Naive B cell (primary cell): ENCODE measurements at regions not wholly inside any gene's neighbourhood (a gene's known extent, or its start where the extent isn't known, plus 50 kb on each side); places are given as distances from the start of the nearest gene placed in this dataset.
"Not testable (repeated sequence)": the region's sequence is repeated elsewhere in the genome, so short reads cannot be mapped to it uniquely, and the experiment has no call there.

ENCODE experiments used
- ATAC-seq, 2 donors: fragments of 150-1000 bp; cut with Tn5 transposase; 2 replicates each; pipeline ENCODE4 v1.10.0; 2021; ENCODE audit warnings: low read depth in 2 of 2, mild to moderate bottlenecking in 2 of 2, moderate library complexity in 2 of 2
- DNase-seq: peaks from one replicate; pipeline ENCODE4 v3.0.0; 2022
- H3K27ac Mint-ChIP-seq, 6 donors: one replicate each; pipeline ENCODE4 v1.8.0; 2020 to 2022; ENCODE audit warnings: mild to moderate bottlenecking in 6 of 6, mixed read lengths in 6 of 6, moderate library complexity in 5 of 6, inconsistent platforms in 2 of 6
- H3K27me3 Mint-ChIP-seq, 3 donors: one replicate each; pipeline ENCODE4 v1.8.0; 2021 to 2022; ENCODE audit warnings: mixed read lengths in 3 of 3, mild to moderate bottlenecking in 1 of 3
- H3K36me3 Mint-ChIP-seq, 2 donors: one replicate each; pipeline ENCODE4 v1.8.0; 2020 to 2022; ENCODE audit warnings: mixed read lengths in 2 of 2, inconsistent platforms in 1 of 2, mild to moderate bottlenecking in 1 of 2
- H3K4me1 Mint-ChIP-seq, 3 donors: one replicate each; pipeline ENCODE4 v1.8.0; 2020 to 2022; ENCODE audit warnings: mixed read lengths in 3 of 3, inconsistent platforms in 1 of 3, mild to moderate bottlenecking in 1 of 3, moderate library complexity in 1 of 3
- H3K4me3 Mint-ChIP-seq, 8 donors: one replicate each; pipeline ENCODE4 v1.8.0; 2020 to 2022; ENCODE audit warnings: mild to moderate bottlenecking in 8 of 8, mixed read lengths in 8 of 8, moderate library complexity in 8 of 8, inconsistent platforms in 2 of 8
- H3K9me3 Mint-ChIP-seq, 7 donors: one replicate each; pipeline ENCODE4 v1.8.0; 2020 to 2022; ENCODE audit warnings: mixed read lengths in 7 of 7, mild to moderate bottlenecking in 5 of 7, inconsistent platforms in 2 of 7, moderate library complexity in 1 of 7

- peaks cover 10 to 48% (median 21%) of the 10 kb centered on the region in 7 donors for H3K9me3 Mint-ChIP-seq
- peaks cover 0 to 9% (median 0%) of the 10 kb centered on the region in 3 donors for H3K27me3 Mint-ChIP-seq
- no peaks in the 10 kb centered on the region for H3K4me1 Mint-ChIP-seq
- no peak overlapping the region for H3K27ac Mint-ChIP-seq
- H3K4me3 Mint-ChIP-seq, result no peak overlapping the region
- no peak for DNase-seq
- H3K36me3 Mint-ChIP-seq, result peaks cover 8 to 11% of the 10 kb centered on the region in 2 donors
- no peak for ATAC-seq
Observed at GRCh38 chr2:240260664-240261063, 120.2 kb upstream of the OTOS start.

GRCh38 chr2:240262578-240262977 lies 122.1 kb upstream of the OTOS start:
- Mint-ChIP-seq H3K36me3 (peaks cover 8 to 11% of the 10 kb centered on the region in 2 donors), H3K9me3 (peaks cover 10 to 52% (median 21%) of the 10 kb centered on the region in 7 donors)
- not testable (repeated sequence) for H3K4me1 Mint-ChIP-seq, ATAC-seq, H3K4me3 Mint-ChIP-seq, H3K27me3 Mint-ChIP-seq, DNase-seq, H3K27ac Mint-ChIP-seq

GRCh38 chr2:240269380-240269779 lies 128.9 kb upstream of the OTOS start:
- Mint-ChIP-seq H3K9me3 (peaks cover 12 to 44% (median 21%) of the 10 kb centered on the region in 7 donors), H3K27ac (no peak overlapping the region)

GRCh38 chr2:240269886-240270285 lies 129.4 kb upstream of the OTOS start:
- peaks cover 41 to 51% (median 47%) of the 10 kb centered on the region in 3 donors for H3K27me3 Mint-ChIP-seq
- ATAC-seq (no peak), DNase-seq (no peak)
- peaks cover 12 to 41% (median 20%) of the 10 kb centered on the region in 7 donors for H3K9me3 Mint-ChIP-seq
- H3K27ac Mint-ChIP-seq, result no peak overlapping the region
- no peak overlapping the region for H3K4me3 Mint-ChIP-seq
- no peaks in the 10 kb centered on the region for H3K4me1 Mint-ChIP-seq
- H3K36me3 Mint-ChIP-seq, result peaks cover 5 to 15% of the 10 kb centered on the region in 2 donors

More at GRCh38 chr2:240269380-240269779, 128.9 kb upstream of the OTOS start:
- H3K27me3 Mint-ChIP-seq, result peaks cover 38 to 46% (median 42%) of the 10 kb centered on the region in 3 donors
- no peak overlapping the region for H3K4me3 Mint-ChIP-seq
- H3K36me3 Mint-ChIP-seq, result peaks cover 5 to 15% of the 10 kb centered on the region in 2 donors
- H3K4me1 Mint-ChIP-seq, result no peaks in the 10 kb centered on the region
- ATAC-seq (no peak), DNase-seq (no peak)

GRCh38 chr2:240271716-240272341 lies 131.4 kb upstream of the OTOS start:
- no peaks in the 10 kb centered on the region for H3K4me1 Mint-ChIP-seq
- peaks cover 50 to 67% (median 62%) of the 10 kb centered on the region in 3 donors for H3K27me3 Mint-ChIP-seq
- DNase-seq, result no peak
- peaks cover 9 to 30% (median 15%) of the 10 kb centered on the region in 7 donors for H3K9me3 Mint-ChIP-seq
- H3K4me3 Mint-ChIP-seq, result no peak overlapping the region
- no peak overlapping the region for H3K27ac Mint-ChIP-seq
- H3K36me3 Mint-ChIP-seq, result peaks cover 5 to 15% of the 10 kb centered on the region in 2 donors
- no peak for ATAC-seq

GRCh38 chr2:240275386-240275785 lies 134.9 kb upstream of the OTOS start:
- H3K9me3 Mint-ChIP-seq, result peaks cover 9 to 39% (median 13%) of the 10 kb centered on the region in 7 donors
- H3K4me3 Mint-ChIP-seq, result no peak overlapping the region
- no peak overlapping the region for H3K27ac Mint-ChIP-seq
- peaks cover 5 to 15% of the 10 kb centered on the region in 2 donors for H3K36me3 Mint-ChIP-seq
- no peaks in the 10 kb centered on the region for H3K4me1 Mint-ChIP-seq
- ATAC-seq (no peak), DNase-seq (no peak)
- peaks cover 44 to 71% (median 55%) of the 10 kb centered on the region in 3 donors for H3K27me3 Mint-ChIP-seq

DNA sequence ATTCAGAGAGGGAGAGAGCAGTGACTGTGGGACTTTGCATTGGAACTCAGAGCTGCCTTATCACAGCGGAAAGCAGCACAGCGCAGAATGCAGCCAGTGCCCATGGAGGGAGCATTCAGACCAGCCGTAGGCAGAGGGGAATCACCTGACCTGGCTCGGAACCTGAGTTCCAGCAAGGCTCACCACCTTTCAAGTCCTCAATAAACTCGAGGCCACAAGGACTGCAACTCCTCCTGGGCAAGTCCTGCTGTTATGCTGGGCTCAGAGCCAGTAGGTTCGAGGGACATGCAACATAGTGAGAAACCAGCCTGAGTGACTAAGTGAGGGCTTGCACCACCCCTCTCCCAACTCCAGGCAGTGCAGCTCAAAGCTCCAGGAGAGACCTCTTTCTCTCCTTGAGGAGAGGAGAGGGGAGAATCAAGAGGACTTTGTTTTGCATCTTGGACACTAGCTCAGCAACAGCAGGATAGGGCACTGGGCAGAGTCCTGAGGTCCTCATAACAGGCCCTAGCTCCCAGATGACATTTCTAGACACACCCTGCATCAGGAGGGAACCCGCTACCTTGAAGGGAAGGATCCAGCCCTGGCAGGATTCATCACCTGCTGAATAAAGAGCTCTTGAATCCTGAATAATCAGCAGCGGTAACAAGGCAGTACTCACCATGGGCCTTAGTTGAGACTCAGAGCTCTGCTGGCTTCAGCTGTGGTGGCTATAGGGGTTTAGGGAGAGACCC lies 136.8 kb upstream of the OTOS start:
- ATAC-seq (no peak), DNase-seq (no peak)
- Mint-ChIP-seq H3K9me3 (peaks cover 3 to 40% (median 8%) of the 10 kb centered on the region in 7 donors), H3K4me3 (no peak overlapping the region), H3K36me3 (peaks cover 2 to 10% of the 10 kb centered on the region in 2 donors), H3K27ac (no peak overlapping the region), H3K4me1 (no peaks in the 10 kb centered on the region), H3K27me3 (peaks cover 40 to 78% (median 56%) of the 10 kb centered on the region in 3 donors)

- Mint-ChIP-seq H3K27me3 (peaks cover 37 to 77% (median 49%) of the 10 kb centered on the region in 3 donors), H3K27ac (no peak overlapping the region), H3K4me3 (no peak overlapping the region), H3K9me3 (peaks cover 2 to 40% (median 6%) of the 10 kb centered on the region in 7 donors), H3K4me1 (no peaks in the 10 kb centered on the region), H3K36me3 (peaks cover 0 to 6% of the 10 kb centered on the region in 2 donors)
- no peak for ATAC-seq
- no peak for DNase-seq
Observed at GRCh38 chr2:240277807-240278522, 137.5 kb upstream of the OTOS start.

- no peak for ATAC-seq
- Mint-ChIP-seq H3K27ac (no peak overlapping the region), H3K27me3 (peaks cover 31 to 77% (median 44%) of the 10 kb centered on the region in 3 donors), H3K4me3 (no peak overlapping the region), H3K9me3 (peaks cover 0 to 40% (median 10%) of the 10 kb centered on the region in 7 donors), H3K4me1 (no peaks in the 10 kb centered on the region), H3K36me3 (peaks cover 0 to 9% of the 10 kb centered on the region in 2 donors)
- no peak for DNase-seq
Observed at GRCh38 chr2:240278661-240279060, 138.2 kb upstream of the OTOS start.

DNA sequence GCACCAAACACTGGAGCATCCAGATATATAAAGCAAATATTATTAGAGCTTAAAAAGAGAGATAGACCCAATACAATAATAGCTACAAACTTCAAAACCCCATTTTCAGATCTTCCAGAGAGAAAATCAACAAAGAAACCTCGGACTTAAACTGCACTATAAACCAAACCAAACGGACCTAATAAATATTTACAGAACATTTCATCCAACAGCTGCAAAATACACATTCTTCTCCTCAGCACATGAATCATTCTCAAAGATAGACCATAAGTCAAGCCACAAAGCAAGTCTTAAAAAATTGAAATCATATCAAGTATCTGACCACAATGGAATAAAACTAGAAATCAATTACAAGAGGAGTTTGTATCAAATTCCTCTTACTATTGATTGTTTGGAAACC lies 140.2 kb upstream of the OTOS start:
- Mint-ChIP-seq H3K27ac (no peak overlapping the region), H3K4me3 (no peak overlapping the region), H3K27me3 (peaks cover 24 to 58% (median 26%) of the 10 kb centered on the region in 3 donors), H3K4me1 (no peaks in the 10 kb centered on the region), H3K36me3 (peaks cover 0 to 9% of the 10 kb centered on the region in 2 donors), H3K9me3 (peaks cover 0 to 37% (median 11%) of the 10 kb centered on the region in 7 donors)
- DNase-seq, result no peak
- no peak for ATAC-seq

DNA sequence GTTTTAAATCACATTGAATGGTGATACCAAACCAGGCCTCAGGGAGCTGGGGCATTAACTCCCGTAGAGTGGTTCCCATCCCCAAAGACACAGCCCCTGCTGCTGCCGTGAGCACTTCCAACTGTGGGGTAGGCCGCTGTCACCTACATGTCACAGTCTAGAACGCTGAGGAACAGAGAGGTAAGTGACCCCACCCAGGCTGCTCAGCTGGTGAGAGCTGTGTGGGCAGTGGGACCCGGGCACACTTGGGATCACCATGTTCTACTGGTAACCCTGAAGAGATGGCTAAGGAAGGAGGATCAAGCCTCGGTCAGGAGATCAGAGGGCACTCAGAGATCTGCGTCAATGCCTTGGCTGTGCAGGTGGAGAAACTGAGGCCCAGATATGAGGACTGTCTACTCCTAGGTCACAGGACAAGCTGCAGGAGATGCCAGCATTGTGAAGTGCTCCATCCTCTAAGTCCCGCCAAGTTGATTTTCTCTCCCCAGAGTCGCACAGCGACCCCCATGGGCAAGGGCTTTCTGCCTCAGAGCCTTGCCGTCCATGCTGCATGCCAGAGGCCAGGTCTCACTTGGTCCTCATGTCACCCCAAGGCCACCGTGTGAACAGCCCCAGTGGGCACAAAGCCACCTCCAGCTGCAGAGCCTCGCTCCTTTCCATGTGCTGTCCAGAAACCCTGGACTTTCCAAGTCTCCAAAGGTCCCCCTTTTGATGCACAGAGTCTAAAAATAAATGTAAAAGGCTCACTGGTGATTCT lies 144.2 kb upstream of the OTOS start:
- no peak for ATAC-seq

GRCh38 chr2:240285725-240286124 lies 145.3 kb upstream of the OTOS start:
- Mint-ChIP-seq H3K27me3 (peaks cover 7 to 18% (median 7%) of the 10 kb centered on the region in 3 donors), H3K9me3 (peaks cover 0 to 25% (median 11%) of the 10 kb centered on the region in 7 donors), H3K4me3 (no peak overlapping the region), H3K4me1 (no peaks in the 10 kb centered on the region), H3K36me3 (peaks cover 0 to 9% of the 10 kb centered on the region in 2 donors), H3K27ac (no peak overlapping the region)
- DNase-seq (no peak), ATAC-seq (no peak)

More for the DNA sequence above, 144.2 kb upstream of the OTOS start:
- H3K36me3 Mint-ChIP-seq, result peaks cover 0 to 9% of the 10 kb centered on the region in 2 donors
- no peak for DNase-seq
- no peaks in the 10 kb centered on the region for H3K4me1 Mint-ChIP-seq
- no peak overlapping the region for H3K27ac Mint-ChIP-seq
- no peak overlapping the region for H3K4me3 Mint-ChIP-seq
- H3K9me3 Mint-ChIP-seq, result peaks cover 0 to 30% (median 11%) of the 10 kb centered on the region in 7 donors
- H3K27me3 Mint-ChIP-seq, result peaks cover 7 to 28% (median 10%) of the 10 kb centered on the region in 3 donors

- Mint-ChIP-seq H3K4me1 (no peaks in the 10 kb centered on the region), H3K4me3 (peak overlapping the region in 1 of 8 donors; percentile 42), H3K36me3 (peaks cover 0 to 9% of the 10 kb centered on the region in 2 donors), H3K9me3 (peaks cover 0 to 21% (median 8%) of the 10 kb centered on the region in 7 donors), H3K27me3 (peaks cover 4 to 12% (median 5%) of the 10 kb centered on the region in 3 donors), H3K27ac (no peak overlapping the region)
- ATAC-seq (no peak), DNase-seq (no peak)
Observed at GRCh38 chr2:240286596-240286995, 146.1 kb upstream of the OTOS start.
